GM23248 (cell line): ENCODE measurements at regions not wholly inside any gene's neighbourhood (a gene's known extent, or its start where the extent isn't known, plus 50 kb on each side); places are given as distances from the start of the nearest gene placed in this dataset.

Source experiments
- EZH2 ChIP-seq: fragments of 200-600 bp; sonication (generic); IDR thresholded peaks from 2 replicates; pipeline ENCODE4 v1.6.1; 2018; ENCODE audit warnings: antibody characterized with exemption, mild to moderate bottlenecking; ENCODE audit not compliant: insufficient read depth, poor library complexity, severe bottlenecking
- EZH2phosphoT487 ChIP-seq: fragments of 200-600 bp; sonication (generic); IDR thresholded peaks from 2 replicates; pipeline ENCODE4 v1.6.1; 2018; ENCODE audit warnings: antibody characterized with exemption, moderate library complexity, mild to moderate bottlenecking, low read depth; ENCODE audit not compliant: insufficient read depth

DNA sequence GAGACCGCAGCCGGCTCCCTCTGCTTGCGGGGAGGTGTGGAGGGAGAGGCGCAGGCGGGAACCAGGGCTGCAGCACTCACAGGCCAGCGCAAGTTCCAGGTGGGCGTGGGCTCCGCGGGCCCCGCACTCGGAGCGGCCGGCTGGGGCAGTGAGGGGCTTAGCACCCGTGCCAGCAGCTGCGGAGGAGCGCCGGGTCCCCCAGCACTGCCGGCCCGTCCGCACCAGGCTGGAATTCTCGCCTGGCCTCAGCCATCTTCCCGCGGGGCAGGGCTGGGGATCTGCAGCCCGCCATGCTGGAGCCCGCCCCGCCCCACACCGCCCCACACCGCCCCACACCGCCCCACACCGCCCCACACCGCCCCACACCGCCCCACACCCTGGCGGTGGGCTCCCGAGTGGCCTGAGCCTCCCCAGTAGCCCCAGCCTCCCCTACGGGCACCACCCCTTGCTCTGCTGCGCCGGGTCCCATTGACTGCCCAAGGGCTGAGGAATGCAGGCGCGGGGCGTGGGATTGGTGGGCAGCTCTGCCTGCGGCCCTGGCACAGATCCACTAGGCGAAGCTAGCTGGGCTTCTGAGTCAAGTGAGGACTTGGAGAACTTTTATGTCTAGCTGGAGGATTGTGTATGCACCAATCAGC lies 123.9 kb upstream of the MGAT5 start:
- no peak for TF ChIP-seq EZH2
- no peak for TF ChIP-seq EZH2phosphoT487
